ENCODE measurements at regions not wholly inside any gene's neighbourhood (a gene's known extent, or its start where the extent isn't known, plus 50 kb on each side); places are given as distances from the start of the nearest gene placed in this dataset.

- Mint-ChIP-seq H3K27me3 (ENCODE audit: low read depth) (no peaks in the 10 kb centered on the region), H3K36me3 (ENCODE audit: low read depth) (no peaks in the 10 kb centered on the region)
- no peak for DNase-seq (ENCODE audit: low read depth, low spot score)
Observed at GRCh38 chr7:79683916-79684315, 230.4 kb upstream of the MAGI2 start.

GRCh38 chr7:79683185-79683890 is 229.9 kb upstream of the MAGI2 start:
- Mint-ChIP-seq H3K9me3 (no peaks in the 10 kb centered on the region), H3K4me1 (no peaks in the 10 kb centered on the region), H3K36me3 (ENCODE audit: low read depth) (no peaks in the 10 kb centered on the region), H3K27ac (ENCODE audit: unreplicated experiment) (no peak overlapping the region), H3K4me3 (no peak overlapping the region), H3K27me3 (ENCODE audit: low read depth) (no peaks in the 10 kb centered on the region)
- TF ChIP-seq CTCF (conservative IDR thresholded peaks at IDR 0.05) = no peak
- DNase-seq (ENCODE audit: low read depth, low spot score) = no peak

More at GRCh38 chr7:79683916-79684315, 230.4 kb upstream of the MAGI2 start:
- Mint-ChIP-seq H3K9me3 (no peaks in the 10 kb centered on the region), H3K4me3 (no peak overlapping the region), H3K27ac (ENCODE audit: unreplicated experiment) (no peak overlapping the region), H3K4me1 (no peaks in the 10 kb centered on the region)
- no peak for TF ChIP-seq CTCF (conservative IDR thresholded peaks at IDR 0.05)

GRCh38 chr7:79681454-79681853 is 228.0 kb upstream of the MAGI2 start:
- no peak for DNase-seq (ENCODE audit: low read depth, low spot score)
- TF ChIP-seq CTCF (conservative IDR thresholded peaks at IDR 0.05) = no peak
- no peaks in the 10 kb centered on the region for H3K27me3 Mint-ChIP-seq (ENCODE audit: low read depth)
- H3K36me3 Mint-ChIP-seq (ENCODE audit: low read depth) = no peaks in the 10 kb centered on the region
- no peak overlapping the region for H3K4me3 Mint-ChIP-seq
- H3K27ac Mint-ChIP-seq (ENCODE audit: unreplicated experiment) = no peak overlapping the region
- H3K9me3 Mint-ChIP-seq = no peaks in the 10 kb centered on the region
- H3K4me1 Mint-ChIP-seq = no peaks in the 10 kb centered on the region

GRCh38 chr7:79673969-79674368 is 220.5 kb upstream of the MAGI2 start:
- no peak overlapping the region for H3K4me3 Mint-ChIP-seq
- peaks cover 3% of the 10 kb centered on the region for H3K9me3 Mint-ChIP-seq
- no peak for TF ChIP-seq CTCF (conservative IDR thresholded peaks at IDR 0.05)
- no peaks in the 10 kb centered on the region for H3K27me3 Mint-ChIP-seq (ENCODE audit: low read depth)
- DNase-seq (ENCODE audit: low read depth, low spot score) = no peak
- no peaks in the 10 kb centered on the region for H3K36me3 Mint-ChIP-seq (ENCODE audit: low read depth)
- H3K27ac Mint-ChIP-seq (ENCODE audit: unreplicated experiment) = no peak overlapping the region
- H3K4me1 Mint-ChIP-seq = no peaks in the 10 kb centered on the region

GRCh38 chr7:79673421-79673820 is 220.0 kb upstream of the MAGI2 start:
- H3K36me3 Mint-ChIP-seq (ENCODE audit: low read depth) = no peaks in the 10 kb centered on the region
- no peak for DNase-seq (ENCODE audit: low read depth, low spot score)
- H3K4me3 Mint-ChIP-seq = no peak overlapping the region
- H3K27me3 Mint-ChIP-seq (ENCODE audit: low read depth) = no peaks in the 10 kb centered on the region
- H3K4me1 Mint-ChIP-seq = no peaks in the 10 kb centered on the region
- peaks cover 3% of the 10 kb centered on the region for H3K9me3 Mint-ChIP-seq
- TF ChIP-seq CTCF (conservative IDR thresholded peaks at IDR 0.05) = no peak
- no peak overlapping the region for H3K27ac Mint-ChIP-seq (ENCODE audit: unreplicated experiment)
